Peyer's patch (tissue), 4 donors: ENCODE measurements at regions not wholly inside any gene's neighbourhood (a gene's known extent, or its start where the extent isn't known, plus 50 kb on each side); places are given as distances from the start of the nearest gene placed in this dataset.

Source experiments
- CTCF ChIP-seq, 6 experiments: fragments of 450-650 bp in 4 of 6; fragments of 200-600 bp in 2 of 6; sonication (generic) in 1 of 6; IDR thresholded peaks; one replicate each; pipeline ENCODE4 v1.5.1; 2017 to 2019; ENCODE audit warnings: antibody characterized with exemption in 6 of 6, mild to moderate bottlenecking in 3 of 6, moderate library complexity in 1 of 6
- POLR2A ChIP-seq, 2 donors: fragments of 450-650 bp; IDR thresholded peaks; one replicate each; pipeline ENCODE4 v1.5.1; 2017; ENCODE audit warnings: antibody characterized with exemption in 2 of 2, mild to moderate bottlenecking in 2 of 2, moderate library complexity in 2 of 2

- no peak for TF ChIP-seq CTCF (IDR thresholded peaks at IDR 0.05)
- no peak for TF ChIP-seq POLR2A (IDR thresholded peaks at IDR 0.05)
These were observed 1310.3 kb downstream of the BRD1 start for GRCh38 chr22:48517039-48518030.
